Heart left ventricle (tissue), 13 donors: ENCODE measurements at regions not wholly inside any gene's neighbourhood (a gene's known extent, or its start where the extent isn't known, plus 50 kb on each side); places are given as distances from the start of the nearest gene placed in this dataset.

Experiments used
- POLR2A ChIP-seq, 2 donors: fragments of 450-650 bp; IDR thresholded peaks; one replicate each; pipeline ENCODE4 v1.6.1; 2017; ENCODE audit warnings: antibody characterized with exemption in 2 of 2, mild to moderate bottlenecking in 2 of 2, moderate library complexity in 2 of 2
- TF ChIP-seq, protein P1 (sequence below), 12 donors: fragments of 200-600 bp; sonication (generic) in 4 of 12; IDR thresholded peaks; one replicate each; pipeline versions ENCODE4 v1.5.0 to v1.8.0; 2018 to 2022; ENCODE audit warnings: antibody characterized with exemption in 12 of 12, mild to moderate bottlenecking in 5 of 12
- donor health status: ischemic (EF 13 %, LVEDD 7.1; RV severe dilation, severe dysfunction).
- donor health status: DM: no; HTN: yes; CAD: no.
- donor health status: DM: no; HTN: no; CAD: no.
- donor health status: ischemic (EF 25% LVEDD 6.9; RV normal size, moderate dysfunction).
- donor health status: ischemic (EF 25% LVEDD 5.7; RV mildly dilated, moderate dysfunction).
- donor health status: ischemic (EF 35%, LVEDD 5.7; RV mildly dilated, moderate dysfunction).
- donor health status: nonischemic (EF 11% LVEDD 7.7; RV severe dilation, severe dysfunction).
- donor health status: DM: yes; HTN: yes; CAD: no.
- donor health status: PGD.
- donor health status: ischemic (EF 29% LVEDD 5.4; RV normal size, mild dysfunction).
- donor health status: nonischemic (EF 23%, LVEDD 6.1; RV moderate dilation, normal function).

DNA sequence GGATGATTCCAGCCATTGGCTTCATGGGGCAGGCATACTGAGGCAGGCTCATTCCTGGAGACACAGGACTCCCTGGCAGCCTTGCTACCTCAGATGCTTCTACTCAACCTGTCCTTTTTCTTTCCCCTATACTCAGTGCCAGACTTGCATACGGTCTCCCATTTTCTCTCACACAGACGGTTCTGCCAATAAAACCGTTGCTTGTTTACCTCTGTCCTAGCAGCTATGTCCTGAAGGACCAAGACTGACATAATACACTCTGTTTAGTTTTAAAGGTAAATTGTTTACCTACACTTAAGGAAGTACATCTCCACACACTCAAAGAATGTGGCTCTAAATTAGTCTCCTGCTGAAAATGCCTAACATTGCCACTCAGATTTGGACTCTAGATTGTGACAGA is 151.0 kb upstream of the RFX3 start:
- TF ChIP-seq POLR2A (IDR thresholded peaks at IDR 0.05) = no peak
- TF ChIP-seq, protein P1, sequence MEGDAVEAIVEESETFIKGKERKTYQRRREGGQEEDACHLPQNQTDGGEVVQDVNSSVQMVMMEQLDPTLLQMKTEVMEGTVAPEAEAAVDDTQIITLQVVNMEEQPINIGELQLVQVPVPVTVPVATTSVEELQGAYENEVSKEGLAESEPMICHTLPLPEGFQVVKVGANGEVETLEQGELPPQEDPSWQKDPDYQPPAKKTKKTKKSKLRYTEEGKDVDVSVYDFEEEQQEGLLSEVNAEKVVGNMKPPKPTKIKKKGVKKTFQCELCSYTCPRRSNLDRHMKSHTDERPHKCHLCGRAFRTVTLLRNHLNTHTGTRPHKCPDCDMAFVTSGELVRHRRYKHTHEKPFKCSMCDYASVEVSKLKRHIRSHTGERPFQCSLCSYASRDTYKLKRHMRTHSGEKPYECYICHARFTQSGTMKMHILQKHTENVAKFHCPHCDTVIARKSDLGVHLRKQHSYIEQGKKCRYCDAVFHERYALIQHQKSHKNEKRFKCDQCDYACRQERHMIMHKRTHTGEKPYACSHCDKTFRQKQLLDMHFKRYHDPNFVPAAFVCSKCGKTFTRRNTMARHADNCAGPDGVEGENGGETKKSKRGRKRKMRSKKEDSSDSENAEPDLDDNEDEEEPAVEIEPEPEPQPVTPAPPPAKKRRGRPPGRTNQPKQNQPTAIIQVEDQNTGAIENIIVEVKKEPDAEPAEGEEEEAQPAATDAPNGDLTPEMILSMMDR (IDR thresholded peaks at IDR 0.05) = no peak
